RWPE2 (cell line): ENCODE measurements at regions not wholly inside any gene's neighbourhood (a gene's known extent, or its start where the extent isn't known, plus 50 kb on each side); places are given as distances from the start of the nearest gene placed in this dataset.
"Not testable (repeated sequence)": the region's sequence is repeated elsewhere in the genome, so short reads cannot be mapped to it uniquely, and the experiment has no call there.

ENCODE experiments used
- ATAC-seq: fragments of 200-7000 bp; cut with Tn5 transposase; 3 replicates; pipeline ENCODE4 v1.9.1; 2021; ENCODE audit warnings: low read depth
- DNase-seq: peaks from one replicate; pipeline ENCODE4 v3.0.0-alpha.2; 2020; ENCODE audit warnings: low spot score
- H3K27ac ChIP-seq: fragments of 450-650 bp; 2 replicates; pipeline ENCODE4 v1.5.1; 2017; ENCODE audit warnings: mild to moderate bottlenecking; ENCODE audit not compliant: poor library complexity, severe bottlenecking
- H3K27me3 ChIP-seq: fragments of 250-450 bp; sonication (Bioruptor Pico); 2 replicates; pipeline ENCODE4 v1.5.1; 2021; ENCODE audit warnings: mild to moderate bottlenecking, moderate library complexity; ENCODE audit not compliant: insufficient read depth, poor library complexity, severe bottlenecking
- H3K36me3 ChIP-seq: fragments of 250-450 bp; sonication (Bioruptor Pico); 2 replicates; pipeline ENCODE4 v1.5.1; 2020; ENCODE audit warnings: low read depth, mild to moderate bottlenecking, moderate library complexity
- H3K4me1 ChIP-seq: fragments of 250-450 bp; sonication (Bioruptor Pico); 2 replicates; pipeline ENCODE4 v1.5.1; 2021; ENCODE audit warnings: mild to moderate bottlenecking, moderate library complexity; ENCODE audit not compliant: insufficient read depth, poor library complexity, severe bottlenecking
- H3K4me3 ChIP-seq: fragments of 250-450 bp; sonication (Bioruptor Pico); 2 replicates; pipeline ENCODE4 v1.5.1; 2021; ENCODE audit warnings: mild to moderate bottlenecking, moderate library complexity; ENCODE audit not compliant: severe bottlenecking
- H3K9me3 ChIP-seq: fragments of 250-450 bp; sonication (Bioruptor Pico); 2 replicates; pipeline ENCODE4 v1.5.1; 2021; ENCODE audit warnings: mild to moderate bottlenecking, moderate library complexity; ENCODE audit not compliant: severe bottlenecking
- TF ChIP-seq, protein P1 (sequence below): fragments of 450-650 bp; IDR thresholded peaks from one replicate; pipeline ENCODE4 v1.5.1; 2017; ENCODE audit warnings: mild to moderate bottlenecking, moderate library complexity; ENCODE audit not compliant: poor library complexity, severe bottlenecking

DNA sequence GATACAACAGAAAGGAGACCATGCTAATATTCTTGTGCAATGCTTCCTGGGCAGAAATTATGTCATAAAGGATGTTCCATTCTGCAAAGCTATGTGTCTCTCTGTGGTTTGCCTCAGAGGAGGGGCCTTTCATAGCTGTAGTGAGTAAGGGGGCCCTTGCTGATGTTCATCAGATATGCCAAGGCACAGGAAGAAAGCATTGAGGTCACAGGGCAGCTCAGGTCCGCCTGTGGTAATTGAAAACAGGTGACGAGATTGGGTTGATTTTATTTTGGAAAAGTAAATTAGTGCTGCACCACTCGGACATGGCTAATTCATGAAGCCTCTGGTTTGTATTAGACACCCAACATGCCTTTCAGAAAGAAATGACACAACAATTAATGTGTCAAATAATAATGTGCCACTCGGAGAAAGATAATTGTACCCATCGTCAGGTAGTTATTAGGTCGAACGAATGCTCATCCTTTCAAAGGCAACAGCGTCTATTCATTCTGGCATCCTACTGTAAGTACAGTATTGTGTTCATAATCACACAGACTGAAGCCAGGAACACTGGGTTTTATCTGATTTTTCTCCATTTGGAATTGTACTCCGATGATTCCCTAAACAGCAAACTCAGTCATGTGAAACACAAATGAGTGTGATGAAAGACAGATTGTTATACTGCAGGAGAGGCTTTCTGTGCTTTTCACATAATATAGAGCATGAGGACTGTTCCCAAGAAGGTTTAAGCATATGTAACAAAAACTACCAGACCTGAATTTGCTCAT, 421.6 kb upstream of the KLF12 start:
- TF ChIP-seq, protein P1, sequence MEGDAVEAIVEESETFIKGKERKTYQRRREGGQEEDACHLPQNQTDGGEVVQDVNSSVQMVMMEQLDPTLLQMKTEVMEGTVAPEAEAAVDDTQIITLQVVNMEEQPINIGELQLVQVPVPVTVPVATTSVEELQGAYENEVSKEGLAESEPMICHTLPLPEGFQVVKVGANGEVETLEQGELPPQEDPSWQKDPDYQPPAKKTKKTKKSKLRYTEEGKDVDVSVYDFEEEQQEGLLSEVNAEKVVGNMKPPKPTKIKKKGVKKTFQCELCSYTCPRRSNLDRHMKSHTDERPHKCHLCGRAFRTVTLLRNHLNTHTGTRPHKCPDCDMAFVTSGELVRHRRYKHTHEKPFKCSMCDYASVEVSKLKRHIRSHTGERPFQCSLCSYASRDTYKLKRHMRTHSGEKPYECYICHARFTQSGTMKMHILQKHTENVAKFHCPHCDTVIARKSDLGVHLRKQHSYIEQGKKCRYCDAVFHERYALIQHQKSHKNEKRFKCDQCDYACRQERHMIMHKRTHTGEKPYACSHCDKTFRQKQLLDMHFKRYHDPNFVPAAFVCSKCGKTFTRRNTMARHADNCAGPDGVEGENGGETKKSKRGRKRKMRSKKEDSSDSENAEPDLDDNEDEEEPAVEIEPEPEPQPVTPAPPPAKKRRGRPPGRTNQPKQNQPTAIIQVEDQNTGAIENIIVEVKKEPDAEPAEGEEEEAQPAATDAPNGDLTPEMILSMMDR, result no peak
- Histone ChIP-seq H3K27ac (no peak overlapping the region), H3K4me3 (no peak overlapping the region), H3K9me3 (no peaks in the 10 kb centered on the region), H3K4me1 (no peaks in the 10 kb centered on the region), H3K27me3 (no peaks in the 10 kb centered on the region), H3K36me3 (no peaks in the 10 kb centered on the region)
- DNase-seq (no peak), ATAC-seq (no peak)

DNA sequence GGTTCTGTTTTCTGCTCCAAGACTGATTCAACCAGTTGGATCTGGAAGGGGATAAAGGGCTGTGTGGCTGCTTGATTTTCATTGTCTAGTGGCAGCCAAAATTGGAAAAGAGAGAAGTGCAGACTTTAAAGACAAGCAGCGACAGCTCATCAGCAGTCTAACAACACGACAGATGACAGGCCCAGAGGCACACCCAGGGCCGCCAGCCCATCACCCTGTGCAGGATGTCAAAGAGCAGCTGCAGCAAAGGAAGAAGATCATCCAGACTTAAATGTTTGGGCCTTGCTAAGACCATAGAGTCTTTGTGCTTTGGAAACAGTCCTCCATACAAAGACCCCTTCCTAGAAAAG, 421.0 kb upstream of the KLF12 start:
- no peaks in the 10 kb centered on the region for H3K4me1 ChIP-seq

DNA sequence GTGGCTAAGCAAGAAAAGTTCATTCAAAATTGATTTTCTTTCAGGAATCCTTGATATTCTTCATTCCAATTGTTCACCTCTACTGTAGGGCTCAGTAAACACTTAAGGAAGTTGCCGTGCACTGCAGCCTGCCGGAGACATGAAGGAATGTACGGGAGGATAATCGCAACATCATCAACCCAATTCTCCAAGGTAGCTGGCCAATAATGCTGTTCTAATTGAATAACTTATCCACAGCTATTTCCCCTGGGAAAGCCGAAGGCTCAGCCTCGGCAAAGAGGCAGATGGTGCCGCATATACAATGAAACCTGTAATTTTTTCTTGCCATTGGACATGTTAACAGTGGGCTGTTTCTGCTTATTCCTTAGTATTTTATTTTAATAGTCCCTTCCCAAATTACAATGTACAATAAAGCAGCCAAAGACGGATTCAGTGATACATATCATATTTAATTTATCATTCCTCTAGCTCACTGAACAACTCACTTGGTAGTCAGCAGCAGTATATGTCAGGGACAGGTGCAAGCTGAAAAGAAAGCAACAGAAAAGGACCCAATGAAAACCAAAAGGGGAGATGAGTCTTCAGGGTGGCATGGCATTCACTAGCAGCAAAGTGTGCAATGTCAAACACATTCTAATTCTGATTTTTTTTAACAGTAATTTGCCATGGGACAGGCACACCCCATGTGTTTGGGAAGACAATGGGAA, 420.5 kb upstream of the KLF12 start:
- TF ChIP-seq, protein P1, result no peak
- no peaks in the 10 kb centered on the region for H3K27me3 ChIP-seq
- no peaks in the 10 kb centered on the region for H3K9me3 ChIP-seq
- ATAC-seq (no peak), DNase-seq (no peak)
- no peak overlapping the region for H3K27ac ChIP-seq
- no peaks in the 10 kb centered on the region for H3K36me3 ChIP-seq
- no peak overlapping the region for H3K4me3 ChIP-seq
- H3K4me1 ChIP-seq, result no peaks in the 10 kb centered on the region

More for the DNA sequence above, 421.0 kb upstream of the KLF12 start:
- H3K27ac ChIP-seq, result no peak overlapping the region
- TF ChIP-seq, protein P1, result no peak
- no peaks in the 10 kb centered on the region for H3K27me3 ChIP-seq
- H3K36me3 ChIP-seq, result no peaks in the 10 kb centered on the region
- no peak overlapping the region for H3K4me3 ChIP-seq
- ATAC-seq (no peak), DNase-seq (no peak)
- H3K9me3 ChIP-seq, result no peaks in the 10 kb centered on the region

DNA sequence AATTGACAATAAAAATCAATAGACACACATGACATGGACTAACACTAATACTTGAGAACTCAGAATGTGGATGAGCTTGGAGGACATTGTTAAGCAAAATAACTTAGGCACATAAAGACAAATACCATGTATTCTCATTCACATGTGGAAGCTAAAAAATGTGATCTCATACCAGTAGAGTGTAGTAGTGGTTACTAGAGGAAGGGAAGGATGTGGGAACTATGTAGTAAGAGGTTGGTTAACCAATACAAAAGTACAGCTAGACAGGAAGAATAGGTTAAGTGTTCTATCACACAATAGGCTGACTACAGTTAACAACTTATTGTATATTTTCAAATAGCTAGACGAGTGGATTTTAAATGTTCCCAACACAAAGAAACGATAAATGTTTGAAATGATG, 415.8 kb upstream of the KLF12 start:
- H3K9me3 ChIP-seq, result no peaks in the 10 kb centered on the region
- H3K27me3 ChIP-seq, result no peaks in the 10 kb centered on the region
- DNase-seq (no peak), ATAC-seq (no peak)
- H3K4me3 ChIP-seq, result no peak overlapping the region
- TF ChIP-seq, protein P1, result no peak
- no peaks in the 10 kb centered on the region for H3K4me1 ChIP-seq
- H3K27ac ChIP-seq, result no peak overlapping the region
- H3K36me3 ChIP-seq, result no peaks in the 10 kb centered on the region

DNA sequence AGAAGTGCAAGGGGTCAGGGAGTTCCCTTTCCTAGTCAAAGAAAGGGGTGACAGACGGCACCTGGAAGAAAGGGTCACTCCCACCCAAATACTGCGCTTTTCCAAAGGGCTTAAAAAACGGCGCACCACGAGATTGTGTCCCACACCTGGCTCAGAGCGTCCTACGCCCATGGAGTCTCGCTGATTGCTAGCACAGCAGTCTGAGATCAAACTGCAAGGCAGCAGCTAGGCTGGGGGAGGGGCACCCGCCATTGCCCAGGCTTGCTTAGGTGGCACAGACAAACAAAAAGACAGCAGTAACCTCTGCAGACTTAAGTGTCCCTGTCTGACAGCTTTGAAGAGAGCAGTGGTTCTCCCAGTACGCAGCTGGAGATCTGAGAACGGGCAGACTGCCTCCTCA, 402.4 kb upstream of the KLF12 start:
- not testable (repeated sequence) for H3K4me3 ChIP-seq, H3K36me3 ChIP-seq, H3K27ac ChIP-seq, H3K4me1 ChIP-seq, ATAC-seq, H3K27me3 ChIP-seq, H3K9me3 ChIP-seq, DNase-seq
